SU-DHL-6 (cell line): ENCODE measurements at regions not wholly inside any gene's neighbourhood (a gene's known extent, or its start where the extent isn't known, plus 50 kb on each side); places are given as distances from the start of the nearest gene placed in this dataset.
"Not testable (repeated sequence)": the region's sequence is repeated elsewhere in the genome, so short reads cannot be mapped to it uniquely, and the experiment has no call there.

Source experiments
- H2AFZ ChIP-seq: fragments of 200-600 bp; sonication (generic); 2 replicates; pipeline ENCODE4 v1.6.1; 2014; ENCODE audit warnings: low read depth, mild to moderate bottlenecking, moderate library complexity, mixed read lengths, antibody characterized with exemption, low read length; ENCODE audit not compliant: severe bottlenecking
- H3F3A ChIP-seq: fragments of 200-600 bp; shearing (Covaris generic); 2 replicates; pipeline ENCODE4 v1.6.0; 2016; ENCODE audit warnings: antibody characterized with exemption, mild to moderate bottlenecking; ENCODE audit not compliant: insufficient read depth
- H3K27ac ChIP-seq: fragments of 200-600 bp; sonication (generic); 2 replicates; pipeline ENCODE4 v1.5.1; 2016; ENCODE audit warnings: low read depth, mild to moderate bottlenecking, low read length, moderate library complexity, mixed read lengths
- H3K27me3 ChIP-seq: fragments of 200-600 bp; sonication (generic), shearing (Covaris generic); 2 replicates; pipeline ENCODE4 v1.6.0; 2014; ENCODE audit warnings: mild to moderate bottlenecking, low read length
- H3K36me3 ChIP-seq: fragments of 200-600 bp; sonication (generic); 2 replicates; pipeline ENCODE4 v1.6.1; 2014; ENCODE audit warnings: mild to moderate bottlenecking, low read length, mixed read lengths
- H3K4me2 ChIP-seq: fragments of 300-600, 200-600 bp; shearing (Covaris generic), sonication (generic); 2 replicates; pipeline ENCODE4 v1.6.0; 2014; ENCODE audit warnings: low read length, low read depth, mild to moderate bottlenecking; ENCODE audit not compliant: poor library complexity, severe bottlenecking
- H3K4me3 ChIP-seq: fragments of 200-600 bp; sonication (generic); 2 replicates; pipeline ENCODE4 v1.5.1; 2014; ENCODE audit warnings: antibody characterized with exemption, low read length, mild to moderate bottlenecking, mixed read lengths; ENCODE audit not compliant: insufficient read depth, poor library complexity, severe bottlenecking
- H3K79me2 ChIP-seq: fragments of 200-600 bp; sonication (generic); 2 replicates; pipeline ENCODE4 v1.6.1; 2014; ENCODE audit warnings: mild to moderate bottlenecking, low read length, moderate library complexity; ENCODE audit not compliant: insufficient read depth
- H3K9ac ChIP-seq: fragments of 200-600 bp; sonication (generic); 2 replicates; pipeline ENCODE4 v1.7.0; 2014; ENCODE audit warnings: mild to moderate bottlenecking, low read length
- H3K9me2 ChIP-seq: fragments of 200-600 bp; sonication (generic); replicated peaks from 2 replicates; pipeline ENCODE4 v1.6.1; 2014; ENCODE audit warnings: low read length; ENCODE audit not compliant: insufficient read depth
- H3K9me3 ChIP-seq: fragments of 200-600 bp; sonication (generic); 2 replicates; pipeline ENCODE4 v1.6.1; 2014; ENCODE audit warnings: low read length, mixed read lengths; ENCODE audit not compliant: insufficient read depth
- H4K20me1 ChIP-seq: fragments of 200-600 bp; sonication (generic); 2 replicates; pipeline ENCODE4 v1.6.1; 2014; ENCODE audit warnings: low read depth, mild to moderate bottlenecking, antibody characterized with exemption, low read length, moderate library complexity, mixed read lengths
- CTCF ChIP-seq: fragments of 200-600 bp; sonication (generic); IDR thresholded peaks from one replicate; pipeline ENCODE4 v1.5.1; 2017; ENCODE audit warnings: antibody characterized with exemption, mild to moderate bottlenecking, low read length, moderate library complexity; ENCODE audit not compliant: insufficient read depth, poor library complexity, severe bottlenecking
- EZH2phosphoT487 ChIP-seq: fragments of 200-600 bp; sonication (generic), shearing (Covaris generic); conservative IDR thresholded peaks from 2 replicates; pipeline ENCODE4 v1.6.1; 2018; ENCODE audit warnings: mild to moderate bottlenecking, antibody characterized with exemption, low read length, moderate library complexity, mixed read lengths

- not testable (repeated sequence) for H3K36me3 ChIP-seq, H3K9me2 ChIP-seq, H3K4me3 ChIP-seq, H3K9ac ChIP-seq, H3F3A ChIP-seq, H3K4me2 ChIP-seq, H2AFZ ChIP-seq, H3K9me3 ChIP-seq, H4K20me1 ChIP-seq, H3K27ac ChIP-seq, H3K79me2 ChIP-seq, H3K27me3 ChIP-seq
These were observed 50.6 kb upstream of the MYL10 start for GRCh38 chr7:101679653-101680173.

- Histone ChIP-seq H3K36me3 (no peaks in the 10 kb centered on the region), H3K27ac (no peak overlapping the region), H3K4me2 (no peak overlapping the region), H4K20me1 (no peaks in the 10 kb centered on the region), H3K4me3 (no peak overlapping the region), H3K9ac (no peak overlapping the region), H3K79me2 (no peaks in the 10 kb centered on the region), H2AFZ (no peak overlapping the region), H3F3A (no peaks in the 10 kb centered on the region), H3K9me3 (no peaks in the 10 kb centered on the region), H3K27me3 (no peaks in the 10 kb centered on the region), H3K9me2 (no peaks in the 10 kb centered on the region)
- TF ChIP-seq EZH2phosphoT487 (no peak), CTCF (no peak)
These were observed 51.5 kb upstream of the MYL10 start for GRCh38 chr7:101680406-101681145.

GRCh38 chr7:101681170-101682007, 52.3 kb upstream of the MYL10 start:
- Histone ChIP-seq H2AFZ (no peak overlapping the region), H3K27ac (no peak overlapping the region), H3K4me3 (no peak overlapping the region), H3K9ac (no peak overlapping the region), H3F3A (no peaks in the 10 kb centered on the region), H4K20me1 (no peaks in the 10 kb centered on the region), H3K79me2 (no peaks in the 10 kb centered on the region), H3K36me3 (no peaks in the 10 kb centered on the region), H3K27me3 (no peaks in the 10 kb centered on the region), H3K4me2 (no peak overlapping the region), H3K9me2 (no peaks in the 10 kb centered on the region), H3K9me3 (no peaks in the 10 kb centered on the region)
- no peak for TF ChIP-seq EZH2phosphoT487
- no peak for TF ChIP-seq CTCF

GRCh38 chr7:101684983-101685330, 55.9 kb upstream of the MYL10 start:
- no peak overlapping the region for H3K4me2 ChIP-seq
- no peak for TF ChIP-seq CTCF
- TF ChIP-seq EZH2phosphoT487 = no peak
- no peak overlapping the region for H3K9ac ChIP-seq
- H2AFZ ChIP-seq = no peak overlapping the region
- no peaks in the 10 kb centered on the region for H4K20me1 ChIP-seq
- H3K9me2 ChIP-seq = no peaks in the 10 kb centered on the region
- no peaks in the 10 kb centered on the region for H3F3A ChIP-seq
- H3K9me3 ChIP-seq = no peaks in the 10 kb centered on the region
- H3K4me3 ChIP-seq = no peak overlapping the region
- no peaks in the 10 kb centered on the region for H3K79me2 ChIP-seq
- no peaks in the 10 kb centered on the region for H3K36me3 ChIP-seq
- H3K27ac ChIP-seq = no peak overlapping the region
- no peaks in the 10 kb centered on the region for H3K27me3 ChIP-seq
